ENCODE measurements at regions not wholly inside any gene's neighbourhood (a gene's known extent, or its start where the extent isn't known, plus 50 kb on each side); places are given as distances from the start of the nearest gene placed in this dataset.
"Not testable (repeated sequence)": the region's sequence is repeated elsewhere in the genome, so short reads cannot be mapped to it uniquely, and the experiment has no call there.

DNA sequence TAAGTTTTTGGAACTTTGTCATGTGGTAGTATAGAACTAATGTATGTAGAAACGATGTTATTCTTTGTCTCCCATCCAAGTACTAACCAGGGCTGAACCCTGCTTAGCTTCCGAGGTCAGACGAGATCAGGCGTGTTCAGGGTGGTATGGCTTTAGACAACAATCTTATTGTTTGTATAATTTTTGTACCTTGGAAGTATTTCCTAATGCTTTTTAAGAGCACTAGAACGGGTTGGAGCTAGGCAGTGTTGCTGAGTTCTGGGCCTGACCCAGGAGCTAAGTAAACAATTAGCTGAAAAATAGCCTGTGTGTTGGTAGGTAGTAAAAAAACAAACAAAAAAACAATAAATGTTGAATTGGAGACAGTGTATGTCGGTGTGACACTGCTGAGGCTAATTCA lies 244.3 kb downstream of the EMP1 start:
- no peak for DNase-seq (ENCODE audit: low spot score)

DNA sequence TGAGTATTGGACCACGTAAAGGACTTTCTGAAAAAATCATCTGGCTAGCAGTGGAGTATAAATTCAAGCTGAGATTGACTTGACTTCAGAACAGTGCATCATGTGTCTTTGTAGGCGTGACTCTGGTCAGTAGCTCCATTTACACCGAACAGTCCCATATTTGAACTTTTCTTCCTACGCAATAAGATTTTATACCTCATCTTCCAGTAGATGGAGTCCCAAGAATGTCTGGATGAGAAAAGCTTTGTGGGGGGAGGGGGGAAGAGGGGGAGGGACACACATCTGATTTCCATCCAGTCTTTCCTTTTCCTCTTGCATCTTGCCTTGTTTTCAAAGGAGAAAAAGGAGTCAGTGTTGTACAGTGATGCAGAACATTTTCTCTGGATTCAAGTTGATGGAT lies 241.0 kb downstream of the EMP1 start:
- no peak for DNase-seq (ENCODE audit: low spot score)

DNA sequence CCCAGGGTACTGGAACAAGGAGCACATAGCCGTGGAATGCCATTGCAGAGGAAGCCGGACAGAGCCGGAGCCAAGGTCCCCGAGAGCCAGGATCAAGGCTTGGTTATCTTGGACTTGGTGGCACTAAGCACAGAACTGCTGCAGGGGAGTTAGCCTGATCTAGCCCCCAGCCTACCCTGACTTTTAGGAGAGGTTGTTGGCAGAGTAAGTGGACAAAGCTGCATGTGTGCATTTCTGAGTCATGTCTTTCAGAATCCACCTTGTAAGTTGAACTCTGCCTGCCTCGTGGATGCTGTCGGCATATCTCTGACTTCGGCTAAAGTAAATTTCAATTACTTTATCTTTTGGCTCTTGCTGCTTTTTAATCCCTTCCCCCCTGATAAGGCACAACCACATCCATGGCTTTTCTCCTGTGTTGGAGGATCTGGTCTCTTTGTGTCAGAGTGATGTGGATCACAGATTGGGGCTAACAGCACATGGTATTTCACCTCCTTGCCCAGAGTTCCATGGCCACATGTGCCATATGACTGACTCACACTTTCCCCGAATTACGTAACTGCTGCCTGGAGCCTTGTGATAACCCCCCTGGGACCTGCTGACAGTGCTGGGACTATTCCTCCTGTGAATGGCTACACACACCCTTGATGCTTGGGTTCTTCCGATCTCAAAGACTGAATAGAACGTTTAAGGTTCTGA lies 240.3 kb downstream of the EMP1 start:
- DNase-seq (ENCODE audit: low spot score) = no peak

DNA sequence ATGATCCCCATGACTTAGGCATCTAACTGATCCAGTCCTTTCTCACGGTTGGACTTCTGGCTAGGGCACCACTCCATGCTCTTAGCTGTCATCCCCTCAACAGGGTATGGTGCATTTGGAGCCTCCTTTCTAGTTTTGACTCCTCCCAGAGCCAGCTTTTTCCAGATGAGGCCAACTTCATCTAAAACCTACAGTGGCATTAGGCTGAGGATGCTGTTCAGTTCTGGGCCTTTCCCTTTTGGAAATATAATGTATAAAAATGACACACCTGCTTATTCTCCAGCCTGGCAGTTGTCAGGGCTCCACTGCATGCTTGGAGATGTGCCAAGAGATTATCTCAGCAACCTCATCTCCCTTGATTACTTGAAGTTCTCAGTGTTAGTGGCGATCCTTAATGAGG lies 239.7 kb downstream of the EMP1 start:
- no peak for DNase-seq (ENCODE audit: low spot score)

DNA sequence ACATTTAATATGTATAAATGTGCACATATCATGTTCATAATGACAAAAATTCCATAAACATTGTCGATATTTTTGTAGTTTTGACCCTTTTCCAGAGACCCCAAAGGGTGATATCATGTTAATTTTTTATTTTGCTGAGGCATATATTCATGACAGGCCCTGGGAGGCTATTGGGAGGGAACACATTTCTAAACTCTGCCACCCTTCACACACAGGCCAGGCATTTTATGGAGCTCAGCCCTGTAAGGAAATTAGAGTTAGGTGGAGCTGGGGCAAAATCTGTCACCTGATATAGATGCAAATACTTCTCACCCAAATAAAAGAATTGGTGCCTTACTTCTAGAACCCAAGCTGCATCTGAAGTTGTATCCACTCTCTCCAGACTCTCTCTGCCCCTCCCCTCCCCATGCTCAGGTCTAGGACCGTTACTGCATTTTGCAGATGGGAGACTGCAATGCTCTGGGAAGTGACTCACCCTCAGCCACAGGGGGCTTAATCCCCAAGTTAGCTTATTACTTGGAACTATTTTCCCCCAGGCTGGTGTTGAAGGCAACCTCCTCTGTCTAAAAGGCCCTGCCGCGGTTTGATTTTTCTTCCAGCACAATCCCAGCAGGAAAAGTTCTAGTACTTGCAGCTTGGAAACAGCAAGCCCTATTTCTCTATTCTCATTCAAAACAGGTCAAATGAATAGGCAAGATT lies 238.9 kb downstream of the EMP1 start:
- DNase-seq (ENCODE audit: low spot score) = no peak

DNA sequence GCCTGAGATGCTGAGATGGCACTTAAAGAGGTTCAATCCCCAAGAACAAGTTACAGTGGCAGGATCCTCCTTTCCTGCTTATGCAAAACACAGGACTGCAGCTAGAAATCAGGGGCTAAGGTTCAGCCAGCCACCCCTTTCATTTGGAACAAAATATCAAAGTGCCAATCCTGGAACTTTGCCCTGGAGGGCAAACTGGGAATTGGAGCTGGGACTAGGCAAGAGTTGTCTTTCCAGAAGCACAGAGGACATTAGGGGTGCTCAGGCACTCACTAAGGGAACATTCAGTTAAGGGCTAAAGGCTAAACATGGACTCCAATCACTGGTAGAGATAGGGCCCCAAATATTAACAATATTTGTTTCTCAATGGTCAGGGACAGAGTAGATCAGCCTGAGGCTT lies 237.2 kb downstream of the EMP1 start:
- DNase-seq (ENCODE audit: low spot score) = no peak

DNA sequence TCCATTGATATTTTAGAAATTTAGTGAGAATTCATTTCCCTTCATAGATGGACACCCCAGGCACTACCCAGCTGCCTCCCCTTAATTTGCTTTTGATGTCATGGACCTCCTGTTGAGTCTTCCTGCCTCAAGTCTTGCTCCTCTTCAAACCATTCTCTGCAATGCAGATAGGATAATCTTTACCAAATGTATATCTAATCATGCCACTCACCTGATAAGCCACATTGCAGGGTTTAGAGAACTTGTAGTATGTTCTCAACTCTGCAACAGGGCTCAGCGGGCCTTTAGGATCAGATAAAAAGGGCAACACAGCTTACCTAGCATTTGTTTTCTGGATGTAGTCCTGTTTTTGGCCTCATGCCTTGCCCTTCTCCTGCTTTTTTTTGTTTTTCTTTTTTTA lies 234.5 kb downstream of the EMP1 start:
- no peak for DNase-seq (ENCODE audit: low spot score)

DNA sequence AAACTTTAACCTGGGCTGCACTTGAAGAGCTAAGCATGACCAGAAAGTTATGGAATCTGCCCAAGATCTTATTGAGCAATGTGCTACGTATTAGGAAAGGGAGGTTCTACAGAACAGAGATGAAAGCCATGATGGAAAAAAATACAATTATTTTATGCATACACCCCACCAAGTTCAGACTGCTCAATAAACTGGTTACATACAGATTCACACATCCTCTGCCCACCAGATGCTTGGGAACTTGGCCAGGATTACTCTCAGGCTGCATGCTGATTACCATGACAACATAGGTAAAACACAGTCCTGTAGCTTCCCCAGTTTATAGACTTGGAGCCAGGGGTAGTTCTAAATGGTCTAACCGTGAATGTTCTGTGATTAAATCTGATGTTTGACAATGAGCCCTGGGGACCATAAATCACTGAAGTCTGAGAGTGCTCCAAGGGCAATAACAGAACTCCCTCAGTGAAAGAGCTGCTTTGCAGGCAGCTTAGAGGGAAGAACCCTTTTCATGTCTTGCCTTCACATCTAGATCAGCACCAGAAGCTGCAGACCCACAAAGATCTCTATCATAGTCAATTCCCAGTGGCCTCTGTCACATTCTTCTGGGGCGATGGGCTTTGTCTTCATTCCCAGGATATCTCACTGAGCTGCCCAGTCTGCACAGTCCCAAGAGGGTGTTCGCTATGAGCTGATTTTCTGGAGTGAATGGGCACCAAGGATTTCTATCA lies 232.2 kb downstream of the EMP1 start:
- DNase-seq (ENCODE audit: low spot score) = no peak

DNA sequence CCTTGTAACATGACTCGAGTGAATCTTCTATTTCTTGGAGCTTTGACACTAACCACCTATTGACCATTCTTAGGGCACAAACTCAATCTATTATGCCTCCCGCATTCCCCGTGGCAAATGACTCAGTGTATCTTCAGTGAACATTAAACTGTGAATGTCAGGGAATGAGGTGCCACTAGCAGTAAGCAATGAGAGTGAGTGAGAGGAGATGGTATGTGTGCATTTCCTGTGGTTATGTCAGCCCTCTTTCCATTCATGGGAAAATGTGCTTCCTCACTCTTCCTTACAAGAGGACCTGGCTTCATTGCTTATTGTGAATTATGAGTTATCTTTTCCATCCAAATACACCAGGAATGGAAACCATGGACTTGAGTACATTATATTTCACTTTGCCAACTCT lies 229.2 kb downstream of the EMP1 start:
- DNase-seq (ENCODE audit: low spot score) = no peak

DNA sequence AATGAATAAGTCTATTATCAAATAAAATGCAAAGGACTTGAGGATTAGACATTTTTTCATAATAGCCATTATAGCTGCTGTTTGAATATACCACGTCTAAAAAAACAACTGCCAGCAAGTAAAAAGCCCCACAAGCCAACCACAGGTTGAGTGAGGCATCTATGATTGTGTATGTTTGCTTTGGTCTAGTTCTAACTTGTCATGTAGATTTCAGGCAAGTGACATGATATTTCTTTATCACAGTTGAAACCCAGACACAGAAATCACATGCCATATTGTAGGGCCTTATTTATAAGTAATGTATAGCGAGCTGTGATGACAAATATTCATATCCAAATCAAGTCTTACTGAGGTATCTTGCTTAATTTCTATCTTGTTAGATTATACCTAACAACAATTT lies 225.8 kb downstream of the EMP1 start:
- DNase-seq (ENCODE audit: low spot score) = no peak

DNA sequence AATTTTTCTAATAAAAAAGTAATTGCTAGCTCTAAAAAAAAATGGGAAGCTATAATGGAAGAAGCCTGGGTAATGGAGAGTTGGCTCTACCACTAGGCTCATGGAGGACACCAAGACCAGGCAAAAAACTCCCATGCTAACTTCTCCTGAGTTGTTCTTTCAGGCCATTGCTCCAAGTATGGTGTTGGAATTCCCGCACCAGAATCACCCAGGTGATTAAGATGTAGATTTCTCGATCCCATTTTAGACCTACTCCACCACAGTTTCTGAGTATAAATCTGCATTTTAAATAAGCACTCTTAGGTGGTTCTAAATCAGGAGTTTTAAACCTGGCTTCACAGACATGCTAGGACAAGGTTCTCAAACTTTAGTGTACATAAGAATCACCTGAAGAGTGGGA lies 221.0 kb downstream of the EMP1 start:
- DNase-seq (ENCODE audit: low spot score) = no peak

DNA sequence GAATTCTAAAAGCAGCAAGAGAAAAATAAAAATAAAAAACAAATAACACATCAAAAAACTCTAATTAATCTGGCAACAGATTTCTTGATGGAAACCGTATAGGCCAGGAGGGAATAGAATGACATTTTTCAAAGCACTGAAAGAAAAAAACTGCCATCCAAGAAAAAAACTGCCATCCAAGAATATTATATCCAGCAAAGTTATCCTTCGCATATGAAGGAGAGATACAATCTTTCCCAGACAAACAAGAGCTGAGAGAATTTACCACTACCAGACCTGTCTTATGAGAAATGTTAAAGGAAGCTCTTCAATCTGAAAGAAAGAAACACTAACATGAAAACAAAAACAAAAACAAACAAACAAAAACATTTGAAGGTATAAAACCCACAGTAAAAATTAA lies 214.8 kb downstream of the EMP1 start:
- DNase-seq (ENCODE audit: low spot score) = no peak

DNA sequence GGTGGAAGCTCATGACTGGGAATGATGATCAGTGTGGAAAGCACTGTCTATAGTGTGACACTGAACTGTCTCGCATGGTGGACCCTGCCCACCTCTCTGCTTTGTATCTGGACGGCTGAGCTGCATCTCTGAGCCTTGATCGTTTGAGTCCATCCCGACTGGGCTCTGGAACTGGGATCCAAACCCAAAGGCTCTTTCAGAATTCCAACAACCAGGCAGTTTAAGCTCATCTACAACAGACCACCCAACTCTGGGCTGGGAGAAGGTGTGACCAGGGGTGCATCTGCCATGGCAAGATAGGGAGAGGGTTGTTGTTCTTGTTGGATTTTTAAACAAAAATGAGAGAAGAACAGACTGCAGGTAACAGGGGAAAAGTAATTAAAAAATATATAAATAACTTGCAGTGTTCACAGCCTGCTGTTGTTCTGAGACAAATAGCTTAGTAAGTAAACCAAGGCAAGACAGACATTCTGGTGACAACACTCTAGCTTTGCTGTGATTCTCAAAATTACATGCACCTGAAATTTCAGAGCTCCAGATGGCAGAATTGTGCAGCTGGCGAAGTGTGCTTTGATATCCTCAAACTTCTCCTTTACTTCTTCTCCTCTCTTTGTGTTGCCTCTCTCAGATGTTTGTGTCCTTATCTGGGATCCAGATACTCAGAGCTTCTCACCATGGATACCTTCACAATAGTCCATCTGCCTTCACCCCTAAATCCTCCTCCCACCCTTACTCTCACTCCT lies 209.6 kb downstream of the EMP1 start:
- DNase-seq (ENCODE audit: low spot score) = peak; percentile 6

DNA sequence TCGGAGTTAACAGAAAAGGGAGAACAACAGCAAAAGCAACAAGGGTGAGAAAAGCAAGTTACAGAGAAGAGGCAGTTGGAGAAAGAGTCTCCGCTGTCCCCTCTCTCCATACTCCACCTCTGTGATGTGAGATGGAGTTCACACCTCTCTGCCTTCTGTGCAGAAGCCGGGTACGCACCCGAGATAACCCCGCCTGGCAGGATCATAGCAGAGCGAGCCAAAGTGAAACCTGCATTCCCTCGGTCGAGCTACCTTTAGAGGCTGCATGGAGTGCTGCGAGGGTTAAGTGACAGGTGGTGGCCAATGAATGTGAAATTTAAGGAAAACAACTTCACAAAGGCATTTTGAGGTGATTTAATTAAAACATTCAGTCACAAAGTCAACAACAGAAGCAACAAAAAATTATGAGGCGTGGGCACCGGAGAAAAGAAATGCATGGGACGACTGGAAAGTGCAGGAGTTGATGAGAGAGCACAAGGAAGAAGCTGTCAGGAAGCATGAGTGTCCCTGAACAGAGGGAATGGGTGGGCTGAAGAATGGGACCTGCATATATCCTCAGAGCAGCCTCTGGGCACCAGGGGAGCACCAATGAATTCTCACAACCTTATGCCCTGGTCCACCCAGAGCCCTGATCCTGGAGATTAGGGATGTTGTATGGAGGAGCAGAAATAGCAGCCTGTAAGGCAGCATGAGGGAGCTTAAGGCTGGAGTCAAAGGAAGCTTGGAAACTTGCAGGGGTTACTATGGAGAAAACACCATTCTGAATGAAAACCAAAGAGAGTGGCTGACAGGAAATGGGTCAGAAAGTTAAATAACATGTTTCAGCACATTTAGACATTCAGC lies 208.3 kb downstream of the EMP1 start:
- no peak for DNase-seq (ENCODE audit: low spot score)

DNA sequence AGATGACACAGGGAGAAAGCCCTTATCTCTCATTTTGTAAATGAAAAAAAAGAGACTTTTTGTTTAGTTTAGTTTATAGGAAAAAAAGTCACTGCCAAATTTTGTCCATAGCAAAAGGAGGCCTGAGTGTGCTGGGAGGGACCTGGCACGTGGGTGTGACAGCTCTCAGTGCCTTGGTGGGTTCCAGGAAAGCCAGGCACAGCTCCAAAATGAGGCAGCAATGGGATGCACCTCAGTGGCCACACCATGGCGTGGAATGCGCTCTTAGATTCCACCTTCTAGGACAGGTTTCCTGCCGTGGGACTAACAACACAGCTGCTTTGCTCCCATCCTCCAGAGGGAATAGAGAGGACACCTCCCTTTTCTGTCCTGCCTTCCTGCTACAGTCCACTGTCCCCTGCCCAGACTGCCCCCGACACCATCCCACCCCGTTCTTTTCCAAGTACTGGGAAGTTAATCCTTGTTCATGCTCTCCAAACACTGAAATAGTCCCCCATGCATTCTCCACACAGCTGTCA lies 207.6 kb downstream of the EMP1 start:
- DNase-seq (ENCODE audit: low spot score) = no peak

DNA sequence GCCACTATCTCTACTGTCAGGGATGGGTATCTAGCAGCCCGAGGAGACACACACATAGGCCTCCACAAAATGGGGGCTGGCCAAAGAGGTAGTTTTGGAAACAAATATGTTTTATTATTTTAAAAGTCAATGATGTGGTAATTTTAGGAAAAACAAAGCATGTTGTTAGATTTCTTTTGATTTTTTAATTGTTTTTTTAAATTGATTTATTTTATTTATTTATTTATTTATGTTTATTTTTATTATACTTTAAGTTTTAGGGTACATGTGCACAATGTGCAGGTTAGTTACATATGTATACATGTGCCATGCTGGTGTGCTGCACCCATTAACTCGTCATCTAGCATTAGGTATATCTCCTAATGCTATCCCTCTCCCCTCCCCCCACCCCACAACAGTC lies 194.8 kb downstream of the EMP1 start:
- not testable (repeated sequence) for DNase-seq (ENCODE audit: low spot score)

DNA sequence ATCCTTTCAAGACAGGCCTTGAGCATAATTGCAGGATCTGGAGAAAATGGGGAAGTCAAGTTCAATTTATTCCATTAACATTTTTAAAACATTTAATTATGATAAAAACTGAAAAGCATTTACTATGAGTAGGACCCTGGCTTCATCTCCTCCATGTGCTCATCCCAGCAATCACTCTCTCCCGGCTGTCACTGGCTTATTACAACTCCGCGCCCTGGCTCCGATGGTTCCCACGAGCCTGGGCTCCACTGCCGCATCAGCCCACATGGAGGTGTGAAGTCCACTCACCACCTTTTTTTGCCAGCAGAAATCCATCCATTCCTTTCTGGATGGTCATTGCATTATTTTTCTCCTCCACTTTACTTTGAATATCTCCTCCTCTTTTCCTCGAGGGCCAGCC lies 194.4 kb downstream of the EMP1 start:
- no peak for DNase-seq (ENCODE audit: low spot score)

DNA sequence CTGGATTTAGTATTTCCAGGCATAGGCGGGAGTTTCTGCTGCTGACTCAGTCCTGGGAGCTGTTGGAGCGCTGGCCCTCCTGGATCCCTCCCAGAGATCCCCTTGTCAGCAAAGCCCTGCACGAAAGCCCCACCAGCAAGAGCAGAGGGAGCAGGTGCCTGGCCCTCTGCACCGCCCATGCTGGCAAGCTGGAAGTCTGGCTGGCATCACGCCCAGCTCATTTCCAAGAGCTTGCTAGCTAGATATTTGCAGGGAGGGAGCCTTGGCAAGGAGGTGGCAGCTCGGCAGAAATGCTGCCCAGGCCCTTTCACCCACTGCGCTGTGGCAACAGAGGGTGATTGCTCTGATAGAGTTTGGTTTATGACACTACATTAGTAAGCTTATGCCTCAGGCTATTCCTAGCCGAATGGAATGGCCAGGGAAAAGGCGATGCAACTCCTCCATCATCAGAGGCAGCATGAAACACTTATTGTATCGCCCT lies 193.9 kb downstream of the EMP1 start:
- no peak for DNase-seq (ENCODE audit: low spot score)

DNA sequence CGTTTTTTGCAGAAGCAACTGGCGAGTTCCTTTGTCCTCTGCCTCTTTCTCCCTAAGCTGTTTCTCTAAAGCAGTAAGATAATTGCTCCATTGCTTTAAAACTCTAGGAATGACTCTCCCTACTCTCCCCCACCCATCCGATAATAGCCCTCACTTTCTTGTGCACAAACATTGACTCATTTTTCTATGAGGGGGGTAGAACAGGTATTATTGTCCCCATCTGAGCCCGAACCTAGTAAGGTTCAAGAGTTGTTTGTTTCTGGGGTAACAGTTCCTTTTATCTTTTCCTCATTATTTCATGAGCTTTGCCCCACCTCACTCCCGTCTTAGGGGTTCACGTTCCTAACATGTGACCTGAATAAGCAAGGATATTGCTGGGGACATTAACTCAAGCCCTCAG lies 190.6 kb downstream of the EMP1 start:
- no peak for DNase-seq (ENCODE audit: low spot score)

DNA sequence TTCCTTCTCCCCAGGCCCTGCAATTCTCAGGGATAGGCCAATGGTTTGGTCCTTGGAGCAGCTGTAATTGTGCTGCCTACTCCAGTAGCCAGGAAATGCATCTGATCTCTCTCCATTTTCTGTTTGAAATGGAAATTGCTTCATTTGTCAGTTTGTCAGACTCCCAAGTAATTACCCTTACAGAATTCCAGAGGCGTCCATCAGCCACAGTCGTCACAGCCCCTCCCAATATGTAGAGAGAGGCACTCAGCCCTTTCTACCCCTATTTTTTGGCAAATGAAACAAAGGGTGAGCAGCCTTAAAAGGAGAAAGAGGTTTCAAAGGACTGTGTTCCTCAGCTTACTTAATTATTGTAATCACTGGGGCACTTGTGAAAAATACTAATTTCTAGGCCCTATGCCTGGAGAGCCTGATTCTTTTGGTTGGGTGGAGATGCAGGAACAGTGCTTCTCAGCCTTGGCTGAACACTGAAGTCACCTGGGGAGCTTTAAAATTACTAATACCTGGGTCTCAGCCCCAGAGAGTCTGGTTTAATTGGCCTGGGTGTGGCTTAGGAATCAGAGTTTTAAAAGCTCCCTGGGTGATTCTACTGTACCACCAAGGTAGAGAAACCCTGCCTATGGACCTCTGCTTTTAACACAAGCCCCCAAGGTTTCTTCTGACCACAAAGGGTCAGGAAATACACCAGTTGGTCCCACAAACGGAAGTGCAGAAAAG lies 190.0 kb downstream of the EMP1 start:
- DNase-seq (ENCODE audit: low spot score) = no peak

DNA sequence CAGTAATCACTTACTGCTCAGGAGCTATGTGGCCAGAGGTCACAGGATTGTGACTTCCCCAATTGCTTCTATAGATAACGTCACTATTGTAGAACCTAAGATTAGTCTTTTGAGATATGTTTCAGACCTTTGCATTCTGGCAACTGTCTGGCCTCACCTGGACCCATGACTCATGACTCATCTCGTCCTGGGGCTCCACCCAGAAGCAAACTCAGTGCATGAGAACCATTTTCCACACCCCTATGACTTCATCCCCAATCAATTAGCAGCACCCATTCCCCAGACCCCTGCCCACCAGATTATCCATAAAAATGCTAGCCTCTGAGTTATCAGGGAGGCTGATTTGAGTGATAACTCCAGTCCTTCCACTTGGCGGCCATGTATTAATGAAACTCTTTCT lies 186.9 kb downstream of the EMP1 start:
- no peak for DNase-seq (ENCODE audit: low spot score)
